SK-N-SH treated with all-trans-retinoic acid at 6 μM for 48 hours (cell line): ENCODE measurements at regions not wholly inside any gene's neighbourhood (a gene's known extent, or its start where the extent isn't known, plus 50 kb on each side); places are given as distances from the start of the nearest gene placed in this dataset.

Source experiments
- ATAC-seq: fragments of 200-7000 bp; cut with Tn5 transposase; 3 replicates; pipeline ENCODE4 v1.9.1; 2020; ENCODE audit warnings: mild to moderate bottlenecking, moderate library complexity
- ARNTL ChIP-seq: fragments of 450-650 bp; formaldehyde crosslinking; IDR thresholded peaks from 2 replicates; pipeline ENCODE4 v1.5.0; 2020; ENCODE audit warnings: low read depth, mild to moderate bottlenecking, moderate library complexity, borderline replicate concordance
- BACH2 ChIP-seq: fragments of 250-450 bp; sonication (Bioruptor Pico); IDR thresholded peaks from 2 replicates; pipeline ENCODE4 v1.9.0; 2021; ENCODE audit warnings: mild to moderate bottlenecking, borderline replicate concordance
- CSDC2 ChIP-seq: fragments of 250-450 bp; sonication (Bioruptor Pico); IDR thresholded peaks from 2 replicates; pipeline ENCODE4 v1.5.0; 2020; ENCODE audit warnings: mild to moderate bottlenecking, moderate library complexity
- CSRNP3 ChIP-seq: fragments of 250-450 bp; sonication (Bioruptor Pico); IDR thresholded peaks from 2 replicates; pipeline ENCODE4 v1.5.1; 2021; ENCODE audit warnings: mild to moderate bottlenecking, moderate library complexity
- GLIS3 ChIP-seq: fragments of 250-450 bp; sonication (Bioruptor Pico); IDR thresholded peaks from 2 replicates; pipeline ENCODE4 v1.5.0; 2020; ENCODE audit warnings: mild to moderate bottlenecking, moderate library complexity
- ISL1 ChIP-seq: fragments of 250-450 bp; sonication (Bioruptor Pico); IDR thresholded peaks from 2 replicates; pipeline ENCODE4 v2.1.2; 2022; ENCODE audit warnings: mild to moderate bottlenecking, moderate library complexity
- OSR1 ChIP-seq: fragments of 250-450 bp; sonication (Bioruptor Pico); IDR thresholded peaks from 2 replicates; pipeline ENCODE4 v1.8.0; 2022; ENCODE audit warnings: moderate library complexity, mild to moderate bottlenecking, inconsistent platforms
- POU6F1 ChIP-seq: fragments of 250-450 bp; sonication (Bioruptor Pico); IDR thresholded peaks from 2 replicates; pipeline ENCODE4 v1.8.0; 2021; ENCODE audit warnings: low read depth, mild to moderate bottlenecking, moderate library complexity, borderline replicate concordance
- PPARA ChIP-seq: fragments of 250-450 bp; sonication (Bioruptor Pico); IDR thresholded peaks from 2 replicates; pipeline ENCODE4 v1.5.0; 2020; ENCODE audit warnings: mild to moderate bottlenecking, borderline replicate concordance
- SNAI2 ChIP-seq: fragments of 250-450 bp; sonication (Bioruptor Pico); IDR thresholded peaks from 2 replicates; pipeline ENCODE4 v1.5.0; 2020; ENCODE audit warnings: mild to moderate bottlenecking, moderate library complexity
- TCF4 ChIP-seq: fragments of 250-450 bp; sonication (Bioruptor Pico); IDR thresholded peaks from 2 replicates; pipeline ENCODE4 v1.8.0; 2021; ENCODE audit warnings: mild to moderate bottlenecking, moderate library complexity, borderline replicate concordance
- TOX ChIP-seq: fragments of 250-450 bp; sonication (Bioruptor Pico); IDR thresholded peaks from 2 replicates; pipeline ENCODE4 v1.8.0; 2021; ENCODE audit warnings: mild to moderate bottlenecking, moderate library complexity, borderline replicate concordance
- TSHZ2 ChIP-seq: fragments of 250-450 bp; sonication (Bioruptor Pico); IDR thresholded peaks from 2 replicates; pipeline ENCODE4 v1.5.0; 2020; ENCODE audit warnings: mild to moderate bottlenecking, moderate library complexity
- ZC3H10 ChIP-seq: fragments of 250-450 bp; sonication (Bioruptor Pico); IDR thresholded peaks from 2 replicates; pipeline ENCODE4 v1.5.1; 2021; ENCODE audit warnings: mild to moderate bottlenecking, moderate library complexity
- ZFP3 ChIP-seq: fragments of 250-450 bp; sonication (Bioruptor Pico); IDR thresholded peaks from 2 replicates; pipeline ENCODE4 v1.5.0; 2020; ENCODE audit warnings: mild to moderate bottlenecking, moderate library complexity
- ZFP30 ChIP-seq: fragments of 450-650 bp; formaldehyde crosslinking; IDR thresholded peaks from 2 replicates; pipeline ENCODE4 v1.5.0; 2022; ENCODE audit warnings: mild to moderate bottlenecking, moderate library complexity
- ZNF565 ChIP-seq: fragments of 450-650 bp; formaldehyde crosslinking; conservative IDR thresholded peaks from 2 replicates; pipeline ENCODE4 v1.5.0; 2020; ENCODE audit warnings: low read depth, mild to moderate bottlenecking, moderate library complexity
- ZNF70 ChIP-seq: fragments of 450-650 bp; formaldehyde crosslinking; IDR thresholded peaks from 2 replicates; pipeline ENCODE4 v1.5.0; 2020; ENCODE audit warnings: mild to moderate bottlenecking, moderate library complexity
- ZNF8 ChIP-seq: fragments of 450-650 bp; formaldehyde crosslinking; IDR thresholded peaks from 2 replicates; pipeline ENCODE4 v1.5.0; 2020; ENCODE audit warnings: mild to moderate bottlenecking, moderate library complexity
- TF ChIP-seq, protein P1 (sequence below): fragments of 250-450 bp; sonication (Bioruptor Pico); IDR thresholded peaks from 2 replicates; pipeline ENCODE4 v1.8.0; 2020; ENCODE audit warnings: mild to moderate bottlenecking, moderate library complexity, borderline replicate concordance

GRCh38 chr16:85293904-85294642 is 181.8 kb upstream of the CIBAR2 start:
- TF ChIP-seq ZFP30 (CRISPR knock-in tag) (no peak), GLIS3 (CRISPR knock-in tag) (no peak), CSDC2 (CRISPR knock-in tag) (no peak), ISL1 (CRISPR knock-in tag) (no peak), ZNF8 (CRISPR knock-in tag) (no peak), OSR1 (no peak), ZC3H10 (no peak), TSHZ2 (CRISPR knock-in tag) (no peak), ZNF565 (CRISPR knock-in tag) (no peak), TCF4 (CRISPR knock-in tag) (no peak), BACH2 (no peak), PPARA (no peak), ZNF70 (CRISPR knock-in tag) (no peak), ARNTL (no peak), POU6F1 (no peak), SNAI2 (no peak)
- no peak for ATAC-seq

- no peak for ATAC-seq
- TF ChIP-seq GLIS3 (CRISPR knock-in tag), result no peak
- TF ChIP-seq ZFP3, result no peak
- TF ChIP-seq ZNF565 (CRISPR knock-in tag), result no peak
- no peak for TF ChIP-seq ZC3H10
- no peak for TF ChIP-seq TOX (CRISPR knock-in tag)
- TF ChIP-seq CSRNP3 (CRISPR knock-in tag), result no peak
These were observed 182.7 kb upstream of the CIBAR2 start for GRCh38 chr16:85294810-85295508.

DNA sequence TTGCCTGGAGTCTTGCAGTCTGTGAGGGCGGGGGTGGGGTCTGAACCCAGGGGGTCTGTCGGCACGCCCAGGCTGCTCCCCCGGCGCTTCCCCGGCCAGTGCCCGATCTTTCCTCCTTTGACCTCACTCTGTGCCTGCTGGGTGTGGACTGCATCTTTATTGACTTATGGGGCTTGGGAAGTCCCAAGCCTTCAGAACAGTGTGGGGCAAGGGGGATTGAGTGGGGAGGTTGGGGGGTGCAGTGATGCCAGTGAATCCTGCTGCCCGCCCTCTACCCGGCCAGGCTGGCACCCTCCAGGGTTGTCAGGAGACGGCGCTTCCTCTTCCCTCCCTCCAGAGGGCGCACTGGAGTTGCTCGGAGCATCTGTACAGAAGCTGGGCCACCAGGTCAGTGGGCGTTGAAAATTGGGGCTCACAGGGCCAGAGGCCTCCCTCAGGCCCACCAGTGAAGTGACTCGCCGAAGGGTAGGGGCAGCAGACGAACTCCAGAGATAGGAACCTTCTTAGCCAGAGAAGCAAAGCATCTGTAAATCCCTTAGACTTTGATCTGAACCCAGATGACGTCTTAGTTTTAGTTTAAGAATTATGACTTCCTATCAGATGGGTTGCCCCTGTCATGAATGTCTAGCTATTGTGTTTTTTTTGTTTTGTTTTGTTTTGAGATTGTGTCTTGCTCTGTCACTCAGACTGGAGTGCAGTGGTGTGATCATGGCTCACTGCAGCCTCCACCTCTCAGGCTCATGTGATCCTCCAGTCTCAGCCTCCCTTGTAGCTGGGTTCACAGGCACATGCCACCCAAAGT is 184.8 kb upstream of the CIBAR2 start:
- TF ChIP-seq TSHZ2 (CRISPR knock-in tag), result no peak
- TF ChIP-seq, protein P1, sequence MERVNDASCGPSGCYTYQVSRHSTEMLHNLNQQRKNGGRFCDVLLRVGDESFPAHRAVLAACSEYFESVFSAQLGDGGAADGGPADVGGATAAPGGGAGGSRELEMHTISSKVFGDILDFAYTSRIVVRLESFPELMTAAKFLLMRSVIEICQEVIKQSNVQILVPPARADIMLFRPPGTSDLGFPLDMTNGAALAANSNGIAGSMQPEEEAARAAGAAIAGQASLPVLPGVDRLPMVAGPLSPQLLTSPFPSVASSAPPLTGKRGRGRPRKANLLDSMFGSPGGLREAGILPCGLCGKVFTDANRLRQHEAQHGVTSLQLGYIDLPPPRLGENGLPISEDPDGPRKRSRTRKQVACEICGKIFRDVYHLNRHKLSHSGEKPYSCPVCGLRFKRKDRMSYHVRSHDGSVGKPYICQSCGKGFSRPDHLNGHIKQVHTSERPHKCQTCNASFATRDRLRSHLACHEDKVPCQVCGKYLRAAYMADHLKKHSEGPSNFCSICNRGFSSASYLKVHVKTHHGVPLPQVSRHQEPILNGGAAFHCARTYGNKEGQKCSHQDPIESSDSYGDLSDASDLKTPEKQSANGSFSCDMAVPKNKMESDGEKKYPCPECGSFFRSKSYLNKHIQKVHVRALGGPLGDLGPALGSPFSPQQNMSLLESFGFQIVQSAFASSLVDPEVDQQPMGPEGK, result no peak
- ATAC-seq, result peak; percentile 92
